Uterus (tissue), 3 donors: ENCODE measurements at regions not wholly inside any gene's neighbourhood (a gene's known extent, or its start where the extent isn't known, plus 50 kb on each side); places are given as distances from the start of the nearest gene placed in this dataset.

ENCODE experiments used
- DNase-seq, 2 donors: peaks; one replicate each; pipeline ENCODE4 v3.0.0-alpha.2; 2019 to 2020
- H3K27ac ChIP-seq, 2 donors: fragments of 200-600 bp; sonication (generic); 1 replicate in 1 of 2; 2 replicates in 1 of 2; pipeline ENCODE4 v1.5.1; 2016 to 2018
- H3K27me3 ChIP-seq, 2 donors: fragments of 200-600 bp; sonication (generic); one replicate each; pipeline ENCODE4 v1.5.1; 2018 to 2019; ENCODE audit warnings: control low read depth in 1 of 2
- H3K36me3 ChIP-seq, 2 donors: fragments of 200-600 bp; sonication (generic); one replicate each; pipeline ENCODE4 v1.5.1; 2019; ENCODE audit warnings: control low read depth in 1 of 2
- H3K4me1 ChIP-seq, 2 donors: fragments of 200-600 bp; sonication (generic); one replicate each; pipeline ENCODE4 v1.5.1; 2018 to 2019; ENCODE audit warnings: control low read depth in 1 of 2
- H3K4me3 ChIP-seq, 2 donors: fragments of 200-600 bp; sonication (generic); 1 replicate in 1 of 2; 2 replicates in 1 of 2; pipeline ENCODE4 v1.5.1; 2018 to 2019; ENCODE audit warnings: mild to moderate bottlenecking in 1 of 2
- H3K9me3 ChIP-seq, 2 donors: fragments of 200-600 bp; sonication (generic); one replicate each; pipeline ENCODE4 v1.5.1; 2019; ENCODE audit warnings: control low read depth in 1 of 2
- CTCF ChIP-seq, 4 experiments: fragments of 200-600 bp in 2 of 4; fragments of 450-650 bp in 2 of 4; sonication (generic) in 2 of 4; IDR thresholded peaks; one replicate each; pipeline ENCODE4 v1.5.1; 2016 to 2019; ENCODE audit warnings: antibody characterized with exemption in 4 of 4, mild to moderate bottlenecking in 2 of 4, moderate library complexity in 1 of 4
- POLR2A ChIP-seq, 2 donors: fragments of 450-650 bp; IDR thresholded peaks; one replicate each; pipeline ENCODE4 v1.6.1; 2016; ENCODE audit warnings: antibody characterized with exemption in 2 of 2, mild to moderate bottlenecking in 1 of 2, moderate library complexity in 1 of 2
- intact Hi-C: fragments of 100-400 bp; cut with DNase I; formaldehyde crosslinking; loops from one replicate; pipeline ENCODE4 v1.15.1; 2023; ENCODE audit warnings: low total_unique reads
- donor health status: DM: yes; HTN: yes; CAD: no.

DNA sequence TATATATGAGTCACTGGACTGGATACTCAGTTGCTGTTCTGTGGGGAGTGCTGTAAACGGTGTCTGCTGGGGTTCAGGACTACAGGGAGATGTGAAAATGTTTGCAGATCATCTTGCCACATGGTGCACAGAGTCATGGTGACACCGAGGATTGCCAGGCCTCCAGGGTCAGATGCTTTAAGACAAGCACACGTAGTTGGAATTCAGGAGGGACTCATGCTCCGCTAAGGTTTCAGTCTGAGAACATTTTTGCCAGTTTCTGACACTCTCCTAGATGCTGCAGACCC is 211.3 kb downstream of the CXCL12 start:
- no peaks in the 10 kb centered on the region for H3K27me3 ChIP-seq
- no peaks in the 10 kb centered on the region for H3K9me3 ChIP-seq
- no peak overlapping the region for H3K27ac ChIP-seq
- intact Hi-C loops: no loop called here
- no peaks in the 10 kb centered on the region for H3K4me1 ChIP-seq
- no peaks in the 10 kb centered on the region for H3K36me3 ChIP-seq
- no peak for TF ChIP-seq POLR2A (IDR thresholded peaks at IDR 0.05)
- no peak overlapping the region for H3K4me3 ChIP-seq
- no peak for DNase-seq

DNA sequence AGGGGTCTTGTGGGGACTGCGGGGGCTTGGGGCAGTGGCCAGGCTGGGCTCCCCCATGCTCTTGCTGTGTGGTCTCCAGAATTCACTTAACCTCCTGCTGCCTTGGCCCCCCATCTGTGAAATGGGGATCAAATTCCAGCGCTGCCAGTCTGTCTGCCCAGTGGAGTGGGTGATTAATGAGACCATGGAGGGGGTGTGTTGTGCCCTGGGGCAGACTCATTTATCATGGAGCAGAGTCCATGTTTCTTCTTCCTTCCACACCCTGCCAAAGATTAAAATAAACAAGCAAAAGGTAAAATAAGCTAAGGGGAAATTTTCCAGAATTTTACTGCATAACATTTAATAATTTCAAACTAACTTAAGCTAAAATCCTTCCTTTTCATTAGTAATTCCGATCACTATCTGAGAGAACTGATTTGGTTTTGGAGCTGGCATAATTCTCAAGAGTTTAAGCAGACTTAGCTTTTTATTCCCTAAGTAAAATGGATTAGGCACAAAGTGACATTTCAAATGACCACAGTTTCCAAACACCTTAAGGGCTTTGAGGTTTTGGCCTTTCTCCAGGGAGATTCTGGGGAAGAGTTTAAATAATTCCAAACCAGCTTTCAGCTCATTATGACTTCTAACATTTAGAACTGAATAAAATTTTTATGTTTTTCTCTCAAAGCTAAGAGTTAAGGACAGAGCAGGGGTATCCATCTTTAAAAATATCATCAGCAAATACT is 211.9 kb downstream of the CXCL12 start:
- Histone ChIP-seq H3K27ac (no peak overlapping the region), H3K9me3 (no peaks in the 10 kb centered on the region), H3K27me3 (no peaks in the 10 kb centered on the region), H3K4me1 (no peaks in the 10 kb centered on the region), H3K4me3 (no peak overlapping the region), H3K36me3 (no peaks in the 10 kb centered on the region)
- no peak for DNase-seq
- TF ChIP-seq CTCF (IDR thresholded peaks at IDR 0.05) (no peak), POLR2A (IDR thresholded peaks at IDR 0.05) (no peak)
- intact Hi-C loops: no loop called here

GRCh38 chr10:44171765-44172164 is 213.1 kb downstream of the CXCL12 start:
- TF ChIP-seq CTCF (IDR thresholded peaks at IDR 0.05) (no peak), POLR2A (IDR thresholded peaks at IDR 0.05) (no peak)
- intact Hi-C loops: no loop called here
- Histone ChIP-seq H3K36me3 (no peaks in the 10 kb centered on the region), H3K27ac (no peak overlapping the region), H3K27me3 (no peaks in the 10 kb centered on the region), H3K4me3 (no peak overlapping the region), H3K4me1 (no peaks in the 10 kb centered on the region), H3K9me3 (no peaks in the 10 kb centered on the region)
- DNase-seq: no peak

GRCh38 chr10:44168478-44168877 is 216.4 kb downstream of the CXCL12 start:
- Histone ChIP-seq H3K4me1 (no peaks in the 10 kb centered on the region), H3K27me3 (no peaks in the 10 kb centered on the region), H3K4me3 (no peak overlapping the region), H3K27ac (no peak overlapping the region), H3K9me3 (no peaks in the 10 kb centered on the region), H3K36me3 (no peaks in the 10 kb centered on the region)
- no peak for TF ChIP-seq CTCF (IDR thresholded peaks at IDR 0.05)
- no peak for TF ChIP-seq POLR2A (IDR thresholded peaks at IDR 0.05)
- no peak for DNase-seq
- intact Hi-C loops: no loop called here

GRCh38 chr10:44167752-44168151 is 217.1 kb downstream of the CXCL12 start:
- no peaks in the 10 kb centered on the region for H3K27me3 ChIP-seq
- intact Hi-C loops: no loop called here
- no peaks in the 10 kb centered on the region for H3K4me1 ChIP-seq
- TF ChIP-seq POLR2A (IDR thresholded peaks at IDR 0.05) (no peak), CTCF (IDR thresholded peaks at IDR 0.05) (no peak)
- no peak overlapping the region for H3K4me3 ChIP-seq
- DNase-seq: no peak
- no peaks in the 10 kb centered on the region for H3K9me3 ChIP-seq
- no peaks in the 10 kb centered on the region for H3K36me3 ChIP-seq
- no peak overlapping the region for H3K27ac ChIP-seq

DNA sequence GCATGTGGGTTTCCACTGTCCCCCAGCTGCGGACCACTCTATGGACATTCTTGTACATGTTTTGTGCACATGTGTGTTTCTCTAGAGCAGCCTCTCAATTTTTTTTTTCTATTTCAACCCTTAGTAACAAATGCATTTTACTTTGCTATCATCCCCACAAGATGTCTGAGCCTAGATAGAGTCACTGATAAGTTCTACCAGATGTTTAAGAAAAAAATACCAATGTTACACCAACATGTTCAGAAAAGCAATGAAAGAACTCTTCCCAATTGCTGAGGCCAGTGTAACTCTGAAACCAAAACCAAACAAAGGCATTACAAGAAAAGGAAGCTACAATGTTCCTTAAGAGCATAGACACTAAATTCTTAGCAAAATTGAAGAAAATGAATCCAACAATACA is 218.5 kb downstream of the CXCL12 start:
- no peak for DNase-seq
- Histone ChIP-seq H3K9me3 (no peaks in the 10 kb centered on the region), H3K4me3 (no peak overlapping the region), H3K36me3 (no peaks in the 10 kb centered on the region), H3K27me3 (no peaks in the 10 kb centered on the region), H3K4me1 (no peaks in the 10 kb centered on the region), H3K27ac (no peak overlapping the region)
- intact Hi-C loops: no loop called here
- no peak for TF ChIP-seq POLR2A (IDR thresholded peaks at IDR 0.05)
- TF ChIP-seq CTCF (IDR thresholded peaks at IDR 0.05): no peak
